ENCODE measurements at regions not wholly inside any gene's neighbourhood (a gene's known extent, or its start where the extent isn't known, plus 50 kb on each side); places are given as distances from the start of the nearest gene placed in this dataset.
A peak's percentile ranks its signal among the peaks of the same experiment; 100 is the strongest.

DNA sequence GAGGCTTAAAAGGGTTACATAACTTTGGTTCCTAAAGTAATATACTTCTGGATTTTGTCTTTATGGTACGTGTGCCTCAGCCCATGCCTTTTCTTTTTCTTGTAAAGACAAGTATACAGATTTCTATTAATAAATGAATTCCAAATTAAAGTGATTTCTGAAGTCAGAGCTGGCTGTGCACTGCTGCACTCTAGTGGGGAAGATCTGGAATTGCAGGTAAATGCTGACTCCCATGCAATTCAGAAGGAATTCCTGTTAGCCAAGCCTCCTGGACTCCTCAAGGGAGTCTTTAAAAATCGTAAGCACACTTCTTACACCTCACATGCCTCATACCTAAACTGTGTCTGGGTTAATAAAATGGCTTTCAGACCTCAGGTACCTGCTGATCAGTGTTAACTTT, 118.4 kb upstream of the SLC7A1 start:
- TF ChIP-seq, protein P1, sequence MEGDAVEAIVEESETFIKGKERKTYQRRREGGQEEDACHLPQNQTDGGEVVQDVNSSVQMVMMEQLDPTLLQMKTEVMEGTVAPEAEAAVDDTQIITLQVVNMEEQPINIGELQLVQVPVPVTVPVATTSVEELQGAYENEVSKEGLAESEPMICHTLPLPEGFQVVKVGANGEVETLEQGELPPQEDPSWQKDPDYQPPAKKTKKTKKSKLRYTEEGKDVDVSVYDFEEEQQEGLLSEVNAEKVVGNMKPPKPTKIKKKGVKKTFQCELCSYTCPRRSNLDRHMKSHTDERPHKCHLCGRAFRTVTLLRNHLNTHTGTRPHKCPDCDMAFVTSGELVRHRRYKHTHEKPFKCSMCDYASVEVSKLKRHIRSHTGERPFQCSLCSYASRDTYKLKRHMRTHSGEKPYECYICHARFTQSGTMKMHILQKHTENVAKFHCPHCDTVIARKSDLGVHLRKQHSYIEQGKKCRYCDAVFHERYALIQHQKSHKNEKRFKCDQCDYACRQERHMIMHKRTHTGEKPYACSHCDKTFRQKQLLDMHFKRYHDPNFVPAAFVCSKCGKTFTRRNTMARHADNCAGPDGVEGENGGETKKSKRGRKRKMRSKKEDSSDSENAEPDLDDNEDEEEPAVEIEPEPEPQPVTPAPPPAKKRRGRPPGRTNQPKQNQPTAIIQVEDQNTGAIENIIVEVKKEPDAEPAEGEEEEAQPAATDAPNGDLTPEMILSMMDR (IDR thresholded peaks at IDR 0.05; ENCODE audit: low read depth, low read length), result peak; percentile 62; the same call in 1 of the 2 replicates
- no peak overlapping the region for H3K4me3 ChIP-seq (ENCODE audit: low read depth, low read length)

DNA sequence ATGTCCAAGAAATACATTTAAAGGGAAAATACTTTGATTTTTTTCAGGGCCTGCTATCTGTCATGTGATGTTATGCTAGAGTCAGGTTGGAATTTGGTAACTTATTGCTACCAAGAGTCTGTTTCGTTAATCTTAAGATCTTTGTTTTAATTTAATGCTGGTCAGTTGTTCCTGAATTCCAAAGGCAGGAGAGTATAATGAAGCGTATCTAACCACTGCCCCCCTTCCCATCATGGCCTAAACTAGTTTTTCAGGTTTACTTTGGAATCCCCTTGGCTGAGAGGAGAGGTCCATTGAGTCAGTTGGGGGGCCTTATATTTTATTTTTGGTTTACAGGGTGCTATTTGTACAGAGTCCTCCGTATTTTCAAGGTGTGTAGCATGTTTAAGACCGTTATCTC, 116.3 kb upstream of the SLC7A1 start:
- TF ChIP-seq, protein P1 (IDR thresholded peaks at IDR 0.05; ENCODE audit: low read depth, low read length), result no peak
- H3K4me3 ChIP-seq (ENCODE audit: low read depth, low read length), result no peak overlapping the region

DNA sequence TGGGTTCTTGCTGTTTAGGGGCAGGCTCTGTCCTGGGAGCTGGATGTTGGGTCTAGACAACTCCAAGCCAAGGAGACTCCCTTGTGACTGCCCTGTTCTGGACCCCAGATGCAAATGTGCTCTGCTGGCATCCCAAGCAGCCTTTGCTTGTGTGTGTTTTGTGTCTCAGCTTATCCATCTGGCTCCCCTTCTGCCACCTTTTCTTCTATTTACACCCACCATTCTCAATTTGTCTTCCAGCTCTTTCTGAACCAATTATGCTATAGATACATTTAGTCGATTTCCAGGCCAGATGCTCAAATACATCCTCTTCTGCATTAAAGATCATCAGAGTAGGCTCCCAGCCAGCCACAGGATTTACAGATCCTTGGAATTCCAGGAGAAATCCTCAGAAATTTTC, 115.0 kb upstream of the SLC7A1 start:
- no peak overlapping the region for H3K4me3 ChIP-seq (ENCODE audit: low read depth, low read length)
- TF ChIP-seq, protein P1 (IDR thresholded peaks at IDR 0.05; ENCODE audit: low read depth, low read length), result no peak

DNA sequence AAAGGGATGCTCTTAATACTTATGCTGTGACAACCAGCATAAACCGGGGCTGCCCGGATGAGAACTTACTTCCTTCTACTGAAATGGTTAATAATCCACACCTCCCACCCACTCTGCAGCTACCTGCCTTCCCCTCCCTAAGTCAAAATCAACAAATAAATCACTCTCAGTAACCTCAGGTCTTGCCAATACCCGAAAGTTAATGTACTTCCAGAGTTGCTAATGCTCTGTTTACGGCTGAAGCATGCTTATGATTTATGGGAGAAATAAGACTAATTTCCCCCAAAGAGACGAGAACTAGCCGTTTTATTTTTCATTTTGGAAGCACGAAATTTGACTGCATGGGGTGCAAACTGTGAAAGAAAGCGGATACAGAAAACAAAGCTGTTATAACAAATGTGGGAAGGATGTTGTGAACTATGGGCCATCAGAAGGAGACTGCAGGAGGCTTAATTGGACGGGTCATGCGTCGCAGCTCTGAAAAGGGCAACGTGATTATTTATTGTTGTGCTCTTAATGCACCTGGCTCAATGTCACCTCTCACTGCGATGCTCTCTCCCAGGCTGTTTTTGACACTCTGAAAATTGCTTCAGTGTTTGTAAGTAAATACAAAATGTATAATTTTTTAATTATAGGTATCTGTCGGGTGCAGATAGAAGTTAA, 114.0 kb upstream of the SLC7A1 start:
- H3K4me3 ChIP-seq (ENCODE audit: low read depth, low read length), result no peak overlapping the region
- TF ChIP-seq, protein P1 (IDR thresholded peaks at IDR 0.05; ENCODE audit: low read depth, low read length), result no peak

DNA sequence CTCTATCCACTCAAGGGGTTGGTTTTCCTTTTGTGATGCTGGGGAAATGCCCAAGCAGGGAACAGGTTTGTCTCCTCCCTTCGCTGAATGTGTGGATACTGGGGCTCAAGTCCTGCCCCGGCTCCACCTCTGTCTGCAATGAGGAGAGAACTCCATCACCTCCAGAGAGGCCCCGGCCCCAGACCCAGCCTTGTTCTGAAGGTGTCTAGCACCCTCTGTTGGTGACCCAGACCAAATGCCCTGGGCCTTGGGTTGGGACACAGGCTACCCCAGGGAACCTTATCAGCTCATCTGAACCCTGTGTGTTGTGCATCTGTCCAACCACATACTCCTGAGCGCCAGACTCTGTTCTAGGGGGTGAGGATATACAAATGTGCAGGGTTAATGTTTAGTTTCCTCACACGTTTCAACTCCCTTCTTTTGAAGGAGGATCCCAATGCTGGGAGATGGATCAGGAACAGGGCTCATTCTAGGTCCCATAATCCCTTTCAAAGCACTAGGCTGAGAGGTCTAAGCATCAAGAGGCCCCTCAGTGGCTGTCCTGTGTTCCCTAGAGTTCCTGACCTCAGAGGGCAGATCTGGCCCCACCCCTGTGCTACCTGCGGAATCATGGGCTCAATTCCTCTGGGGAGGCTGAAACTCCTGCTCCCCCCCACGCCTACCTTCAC, 112.5 kb upstream of the SLC7A1 start:
- TF ChIP-seq, protein P1 (IDR thresholded peaks at IDR 0.05; ENCODE audit: low read depth, low read length), result peak; percentile 62
- no peak overlapping the region for H3K4me3 ChIP-seq (ENCODE audit: low read depth, low read length)

DNA sequence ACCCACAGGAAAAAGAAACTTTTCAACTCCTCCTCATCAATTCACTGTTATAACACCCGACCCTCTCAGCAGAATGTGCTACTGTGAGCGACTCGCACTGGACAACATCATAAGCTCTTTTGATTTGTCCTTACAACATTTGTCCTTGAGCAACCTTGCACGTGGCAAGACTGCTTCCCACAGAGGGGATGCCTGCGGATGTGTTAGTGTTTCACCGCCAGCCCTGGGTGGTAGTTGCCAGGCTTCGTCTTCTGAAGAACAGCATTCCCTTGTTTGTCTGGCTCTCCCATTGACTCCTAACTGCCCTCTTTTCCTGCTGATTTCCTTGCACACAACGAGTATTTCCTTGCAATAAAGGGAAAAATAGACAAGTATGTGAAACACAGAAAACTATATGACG, 111.4 kb upstream of the SLC7A1 start:
- TF ChIP-seq, protein P1 (IDR thresholded peaks at IDR 0.05; ENCODE audit: low read depth, low read length), result no peak
- H3K4me3 ChIP-seq (ENCODE audit: low read depth, low read length), result no peak overlapping the region

DNA sequence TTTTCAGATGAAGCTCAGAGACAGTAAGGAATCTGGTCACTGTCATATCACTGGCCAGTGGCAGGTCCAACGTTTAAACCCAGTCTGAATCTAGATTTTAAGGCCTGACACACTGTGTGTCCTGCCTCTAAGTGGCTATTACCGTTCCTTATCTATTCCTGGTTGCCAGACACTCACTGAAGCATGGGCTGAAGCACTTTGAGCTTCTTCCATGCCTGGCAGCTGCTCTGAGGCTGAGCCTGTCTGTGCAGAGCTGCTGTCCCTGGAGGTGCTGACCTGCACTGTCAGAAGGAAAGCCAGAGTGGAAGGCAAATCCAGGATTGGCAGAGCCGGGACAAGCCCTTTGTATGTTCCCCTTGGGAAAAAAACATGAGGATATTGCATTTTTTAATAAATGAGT, 109.2 kb upstream of the SLC7A1 start:
- H3K4me3 ChIP-seq (ENCODE audit: low read depth, low read length), result no peak overlapping the region
- TF ChIP-seq, protein P1 (IDR thresholded peaks at IDR 0.05; ENCODE audit: low read depth, low read length), result no peak

Measured in WI38 (cell line).